CD4-positive, alpha-beta T cell treated with Interleukin-21 for 1 hour (primary cell): ENCODE measurements at regions not wholly inside any gene's neighbourhood (a gene's known extent, or its start where the extent isn't known, plus 50 kb on each side); places are given as distances from the start of the nearest gene placed in this dataset.
A peak's percentile ranks its signal among the peaks of the same experiment; 100 is the strongest.

Experiments used
- DNase-seq: peaks from one replicate; pipeline ENCODE4 v3.0.0-alpha.2; 2020

DNA sequence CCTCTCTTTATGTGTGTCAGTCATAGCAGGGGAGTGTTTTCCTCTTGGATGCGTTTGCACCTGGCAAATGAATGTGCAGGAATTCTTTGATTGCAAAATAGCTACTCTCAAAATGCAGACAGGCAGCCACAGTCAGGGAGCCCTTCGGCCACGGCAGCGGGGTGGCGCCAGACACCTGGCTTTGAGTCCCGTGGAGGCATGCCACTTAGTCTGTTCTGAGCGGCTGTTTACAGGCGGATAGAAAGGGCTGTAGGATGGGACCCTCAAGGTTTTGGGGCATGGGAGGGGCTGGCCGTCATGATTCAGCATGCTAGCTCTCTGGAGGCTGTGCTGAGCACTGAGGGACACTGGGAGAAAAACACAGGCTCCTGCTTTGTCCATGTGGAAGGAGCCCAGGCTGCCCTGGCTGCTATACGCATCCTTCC, 117.1 kb downstream of the SLC25A47 start:
- DNase-seq, result peak; percentile 32

DNA sequence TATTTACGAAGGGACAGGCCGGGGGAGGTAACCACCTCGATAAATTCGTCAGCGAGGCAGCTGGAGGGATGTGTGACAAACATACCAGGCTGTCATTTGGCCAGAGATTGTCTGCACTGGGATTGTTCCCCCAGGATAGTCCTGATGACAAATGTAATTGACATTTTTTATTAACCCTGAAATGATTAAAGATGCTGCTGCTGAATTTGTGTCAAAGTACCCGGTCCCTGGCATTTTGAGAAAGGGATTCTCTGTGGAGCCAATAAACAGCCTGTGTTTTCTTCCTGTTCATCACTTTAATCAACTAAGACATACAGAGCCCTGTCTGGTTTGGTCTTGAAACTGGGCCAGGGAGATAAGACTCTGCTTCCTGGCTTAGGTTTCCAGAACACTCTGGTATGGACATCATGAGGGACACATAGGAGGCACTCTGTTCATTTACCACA, 117.6 kb downstream of the SLC25A47 start:
- no peak for DNase-seq

DNA sequence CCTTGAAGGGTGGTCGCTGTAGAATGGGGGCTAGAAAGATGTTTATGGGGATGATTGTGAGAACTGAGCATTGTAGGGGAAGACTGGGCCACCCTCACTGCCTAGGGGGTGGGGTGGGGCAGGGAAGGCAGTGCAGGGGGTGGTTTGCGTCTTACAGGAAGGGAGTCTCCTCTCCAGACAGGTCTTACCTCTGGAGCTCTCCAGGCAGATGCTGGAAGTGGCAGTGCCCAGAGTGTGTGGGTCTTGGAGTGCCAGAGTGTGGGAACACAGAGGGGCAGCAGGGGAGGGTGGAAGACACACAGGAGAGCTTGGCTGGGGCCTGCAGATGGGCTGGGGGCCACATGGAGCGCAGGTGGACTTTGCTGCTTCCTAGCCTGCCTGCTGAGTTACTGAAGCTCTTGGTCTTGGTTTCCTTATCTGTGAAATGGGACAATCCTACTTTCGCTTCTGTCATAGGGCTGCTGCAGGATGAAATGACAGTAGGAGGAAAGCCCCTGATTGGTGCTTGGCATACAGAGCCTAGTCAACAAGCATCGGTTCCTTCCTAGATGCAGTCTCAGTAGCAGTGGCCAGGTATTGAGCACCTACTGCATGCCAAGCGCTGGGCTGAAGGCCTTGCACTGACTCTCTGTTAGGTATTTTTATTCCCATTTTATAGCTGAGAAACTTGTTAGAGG, 118.3 kb downstream of the SLC25A47 start:
- DNase-seq, result no peak

DNA sequence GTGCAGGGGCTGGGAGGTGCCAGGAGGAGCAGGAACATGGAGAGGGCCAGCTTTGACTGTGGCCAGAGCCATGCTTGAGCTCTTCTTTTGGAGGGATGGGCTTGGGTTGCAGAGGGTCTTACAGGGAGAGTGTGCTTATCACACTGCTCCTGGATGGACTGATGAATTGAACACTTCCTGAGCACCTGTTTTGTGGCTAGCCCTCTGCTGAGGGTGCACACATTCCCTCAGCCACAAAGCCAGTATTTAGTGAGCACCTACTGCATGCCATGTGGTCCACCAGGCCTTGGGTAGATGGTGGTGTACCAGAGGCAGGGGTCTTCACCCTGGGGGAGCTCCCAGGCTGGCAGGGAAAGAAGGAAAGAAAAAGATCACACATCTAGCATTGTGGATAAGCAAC, 118.9 kb downstream of the SLC25A47 start:
- no peak for DNase-seq

DNA sequence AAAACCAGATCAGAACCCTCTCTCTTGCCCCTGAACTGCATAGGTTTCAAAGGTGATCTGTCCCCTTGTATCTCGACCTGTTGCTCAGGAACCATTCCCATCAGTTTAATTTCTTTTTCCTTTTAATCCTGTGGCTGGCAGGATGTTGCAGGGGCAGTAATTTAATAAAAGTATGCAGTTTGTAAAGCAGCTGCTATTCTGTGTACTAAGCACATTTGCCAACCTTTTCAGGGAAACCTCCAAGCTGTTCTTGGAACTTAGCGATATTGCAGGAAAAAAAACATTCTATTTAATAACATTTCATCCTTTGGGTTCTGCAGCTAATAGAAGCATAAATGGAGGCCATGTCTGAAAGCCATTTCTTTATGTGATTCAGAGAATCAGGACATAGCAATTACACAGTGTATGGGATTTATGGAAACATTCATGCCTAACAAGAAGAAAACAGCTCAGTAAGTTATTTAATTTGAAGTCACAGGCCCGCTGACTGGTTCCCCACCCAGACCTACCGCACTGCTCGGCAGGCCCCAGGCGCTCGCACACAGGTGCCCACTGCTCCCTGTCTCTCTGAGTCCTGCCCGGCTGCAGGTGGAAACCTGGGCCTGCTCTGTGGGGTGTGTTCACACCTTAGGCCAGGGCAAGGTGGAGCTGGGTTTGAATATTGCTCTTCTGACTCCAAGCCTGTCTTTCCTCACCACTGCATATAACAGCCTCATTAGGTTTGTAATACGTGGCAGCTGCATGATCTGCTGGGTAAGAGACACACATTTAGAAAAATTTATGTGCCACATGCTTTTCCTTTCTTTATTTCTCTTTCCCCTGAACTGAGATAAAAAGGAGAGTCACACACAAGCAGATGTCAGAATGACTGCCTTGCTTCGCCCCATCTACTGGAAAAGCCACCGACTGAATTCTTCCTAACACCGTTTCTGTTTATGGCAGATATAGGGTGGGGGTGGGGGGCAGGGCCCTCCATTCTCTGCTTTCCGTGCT, 119.7 kb downstream of the SLC25A47 start:
- DNase-seq, result no peak

DNA sequence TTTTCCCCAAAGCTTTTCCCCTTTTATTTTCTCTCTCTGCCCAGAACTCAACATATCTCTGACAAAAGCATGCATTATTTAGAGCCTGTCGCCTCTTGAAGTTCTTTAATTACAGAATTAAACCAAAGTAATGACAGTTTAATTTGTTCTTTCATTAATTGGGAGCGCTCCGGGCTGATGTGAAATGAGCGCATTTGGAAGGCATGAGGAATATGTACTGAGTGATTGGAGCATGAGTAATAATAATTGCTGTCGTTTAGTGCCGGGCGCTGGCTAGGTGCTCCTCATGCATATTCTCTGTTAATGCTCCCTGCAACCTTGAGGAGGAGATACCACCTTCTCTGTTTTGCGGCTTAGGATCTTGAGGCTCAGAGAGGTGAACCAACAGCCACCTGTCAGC, 120.5 kb downstream of the SLC25A47 start:
- DNase-seq, result no peak

DNA sequence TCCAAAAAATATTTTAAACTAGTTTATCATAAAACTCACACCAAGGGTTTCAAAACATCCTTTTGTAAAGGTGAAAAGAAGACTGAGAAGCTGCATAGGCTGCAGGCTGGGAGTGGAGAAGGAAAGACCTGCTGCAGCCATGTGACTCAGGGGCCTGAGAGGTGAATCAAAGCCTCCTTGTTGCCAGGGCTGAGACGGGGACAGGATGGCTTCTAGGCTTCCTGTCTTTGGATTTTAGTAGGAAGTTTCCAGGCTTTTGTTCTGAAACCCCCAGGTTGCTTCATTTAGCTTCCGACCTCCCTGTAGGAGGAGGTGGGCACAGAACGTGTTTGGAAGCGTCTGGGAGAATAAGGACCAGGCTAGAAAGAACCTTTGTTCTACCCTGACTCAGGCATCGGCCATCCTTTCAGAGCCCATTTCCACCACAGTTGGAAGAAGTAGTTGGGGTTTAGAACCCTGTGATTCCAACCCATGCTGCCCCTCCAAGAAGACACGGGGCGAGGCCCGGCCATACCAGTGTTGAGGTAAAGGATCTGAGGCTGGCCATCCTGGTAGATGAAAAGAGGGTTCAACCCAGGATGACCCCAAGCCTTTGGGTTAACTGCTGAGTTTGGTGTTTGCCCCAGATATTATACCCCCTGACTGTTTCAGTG, 122.4 kb downstream of the SLC25A47 start:
- no peak for DNase-seq

DNA sequence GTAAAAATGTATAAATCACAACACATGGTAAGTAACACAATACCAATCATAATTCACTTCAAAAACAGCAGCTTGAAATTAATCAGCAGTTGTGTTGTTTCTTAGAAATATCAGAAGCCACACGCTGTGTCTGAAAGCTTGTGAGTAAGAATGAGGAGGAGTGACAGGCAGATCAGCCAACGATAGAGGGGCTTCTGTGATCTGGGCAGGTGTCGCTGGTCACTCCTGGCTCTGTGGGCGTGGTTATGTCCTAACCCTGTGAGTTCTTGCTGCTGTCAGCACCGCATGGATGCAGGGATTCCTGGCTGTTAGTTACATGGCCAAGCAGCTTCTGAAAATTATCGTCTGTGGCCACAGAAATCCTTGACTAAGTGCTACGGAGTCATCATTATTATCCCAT, 123.4 kb downstream of the SLC25A47 start:
- DNase-seq, result no peak

DNA sequence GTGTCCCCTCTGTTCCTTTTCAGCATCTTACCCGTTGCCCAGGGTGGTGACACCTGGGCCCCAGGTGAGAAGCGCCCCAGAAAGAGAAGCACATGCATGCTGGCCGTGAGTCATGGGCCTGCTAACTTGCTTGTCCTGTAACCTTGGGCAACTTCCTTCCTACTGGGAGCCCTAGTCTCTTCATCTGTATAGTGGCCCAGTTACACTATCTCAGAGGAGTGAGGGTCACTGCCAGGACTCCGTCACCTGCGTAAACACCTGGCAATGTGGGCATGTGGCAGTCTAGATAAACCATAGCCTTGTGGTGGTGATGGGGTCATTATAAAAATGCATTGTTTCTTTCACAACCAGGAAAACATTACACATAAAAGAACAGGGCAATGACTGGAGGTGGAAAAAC, 125.2 kb downstream of the SLC25A47 start:
- no peak for DNase-seq

DNA sequence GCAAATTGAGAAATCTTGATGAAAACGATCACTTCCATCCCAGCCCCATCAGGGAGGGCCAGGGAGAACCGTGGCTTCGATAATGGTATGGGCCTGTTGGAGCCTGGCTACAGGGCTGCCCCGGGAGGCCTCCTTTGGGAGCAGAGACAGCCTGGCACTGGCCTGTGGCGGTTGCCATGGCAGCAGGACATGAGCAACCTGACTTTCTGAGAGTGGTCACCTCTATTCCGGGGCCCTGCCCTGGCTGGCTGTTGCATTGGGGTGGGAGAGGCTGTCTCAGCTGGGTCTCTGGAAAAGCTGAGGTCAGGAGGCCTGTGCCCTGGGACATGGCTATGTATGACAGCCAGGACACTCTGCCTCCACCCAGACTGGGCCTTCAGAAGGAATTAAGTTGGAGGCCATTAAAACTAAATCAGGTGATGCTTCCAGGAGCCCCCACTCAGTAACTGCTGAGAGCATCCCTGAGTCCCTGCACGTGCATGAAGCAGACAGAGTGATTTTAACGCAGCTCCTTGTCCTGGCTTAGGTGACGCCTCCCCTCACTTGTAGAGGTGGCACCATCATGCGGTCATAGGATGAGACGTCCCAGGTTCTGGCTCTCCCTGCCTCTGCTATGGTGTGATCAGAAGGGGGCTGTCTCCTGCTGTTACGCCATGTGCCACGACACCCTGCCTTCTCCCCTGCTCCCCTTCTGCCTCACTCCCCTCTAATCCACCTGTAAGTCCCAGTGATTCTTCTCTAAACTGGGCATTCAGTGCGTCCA, 126.3 kb downstream of the SLC25A47 start:
- DNase-seq, result no peak

DNA sequence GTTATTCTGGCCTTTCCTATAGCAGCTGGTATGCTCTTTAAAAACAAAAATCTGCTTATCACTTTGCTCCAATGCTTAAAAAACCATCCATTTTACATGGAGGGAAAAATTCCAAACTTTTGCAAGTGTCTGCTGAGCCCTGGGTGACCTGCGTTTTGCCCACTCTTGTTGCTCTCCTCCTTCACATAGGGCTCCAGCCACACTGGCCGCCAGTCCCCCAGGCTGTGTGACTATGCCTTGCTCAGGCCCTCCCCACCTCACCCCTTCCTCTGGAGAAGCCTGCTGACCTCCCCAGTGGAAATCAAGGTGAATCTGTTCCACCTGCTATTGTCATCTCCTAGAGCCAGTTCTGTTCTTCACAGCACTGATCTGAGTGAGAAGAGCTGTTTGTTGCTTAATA, 126.9 kb downstream of the SLC25A47 start:
- no peak for DNase-seq

DNA sequence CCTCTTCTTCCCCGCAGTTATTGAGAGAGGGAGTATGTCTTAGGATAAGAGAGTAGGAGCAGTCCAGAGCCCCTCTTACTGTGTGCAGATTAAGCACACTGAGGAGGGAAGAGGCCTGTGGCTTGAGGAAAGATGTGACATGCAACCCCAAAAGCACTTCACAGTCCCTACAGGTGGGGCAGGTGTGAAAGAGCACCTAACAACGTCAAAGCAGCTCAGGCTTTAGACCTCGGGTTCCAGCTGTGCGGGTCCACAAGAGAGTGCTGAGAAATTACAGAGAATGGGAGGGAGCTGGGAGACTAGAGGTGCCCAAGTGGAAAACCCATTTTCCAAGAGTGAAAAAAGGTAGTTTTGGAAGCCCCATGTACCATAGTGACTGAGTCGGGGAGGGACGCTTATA, 127.6 kb downstream of the SLC25A47 start:
- no peak for DNase-seq

DNA sequence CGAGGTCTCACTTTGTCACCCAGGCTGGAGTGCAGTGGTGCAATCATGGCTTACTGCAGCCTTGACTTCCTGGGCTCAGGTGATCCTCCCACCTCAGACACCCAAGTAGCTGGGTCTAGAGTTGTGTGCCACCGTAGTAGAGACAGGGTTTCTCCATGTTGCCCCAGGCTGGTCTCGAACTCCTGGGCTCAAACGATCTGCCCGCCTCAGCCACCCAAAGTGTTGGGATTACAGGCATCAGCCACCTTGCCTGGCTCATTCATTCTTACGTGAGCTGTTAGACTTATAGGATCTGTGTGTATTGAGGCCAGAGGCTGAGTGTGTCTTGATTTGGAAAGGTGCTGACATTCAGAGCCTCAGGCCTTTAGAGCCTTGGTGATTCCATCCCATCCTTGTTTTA, 128.1 kb downstream of the SLC25A47 start:
- DNase-seq, result no peak

DNA sequence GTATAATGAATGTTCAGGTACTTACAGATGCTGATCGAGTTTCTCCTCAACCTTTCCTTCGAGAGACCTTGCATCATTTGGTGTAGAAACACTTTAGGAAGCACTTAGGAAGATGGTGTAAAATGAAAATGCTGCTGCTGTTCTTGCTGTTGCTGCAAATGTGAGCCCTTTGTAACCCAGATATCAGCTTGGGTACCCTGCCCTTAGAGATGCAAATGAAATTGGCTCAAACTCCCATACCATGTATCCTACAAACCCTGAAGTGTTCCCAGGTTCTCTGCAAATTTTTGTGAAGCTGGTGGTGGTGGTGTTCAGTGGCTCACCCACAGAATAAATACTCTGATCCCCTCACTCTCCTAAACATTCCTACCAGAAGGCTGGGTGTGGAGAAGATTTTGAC, 130.8 kb downstream of the SLC25A47 start:
- DNase-seq, result no peak

DNA sequence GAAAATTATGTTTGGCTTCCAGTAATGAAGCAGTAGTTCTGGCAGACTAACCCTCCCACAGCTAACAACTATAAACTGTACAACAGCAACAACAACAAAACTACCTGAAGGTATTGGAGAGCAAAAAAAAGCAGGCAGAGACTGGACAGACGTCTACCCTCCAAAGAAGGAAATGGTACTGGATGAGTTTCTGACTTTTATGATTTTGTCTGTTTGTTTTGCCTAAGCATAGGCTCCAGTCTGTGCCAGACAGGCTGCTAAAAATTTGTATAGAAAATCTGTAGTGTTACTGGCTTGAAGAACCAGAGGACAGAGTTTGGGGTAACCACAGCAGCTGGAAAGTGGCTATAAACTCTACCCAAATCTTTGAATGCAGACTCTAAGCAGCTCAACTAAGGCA, 131.3 kb downstream of the SLC25A47 start:
- DNase-seq, result no peak

DNA sequence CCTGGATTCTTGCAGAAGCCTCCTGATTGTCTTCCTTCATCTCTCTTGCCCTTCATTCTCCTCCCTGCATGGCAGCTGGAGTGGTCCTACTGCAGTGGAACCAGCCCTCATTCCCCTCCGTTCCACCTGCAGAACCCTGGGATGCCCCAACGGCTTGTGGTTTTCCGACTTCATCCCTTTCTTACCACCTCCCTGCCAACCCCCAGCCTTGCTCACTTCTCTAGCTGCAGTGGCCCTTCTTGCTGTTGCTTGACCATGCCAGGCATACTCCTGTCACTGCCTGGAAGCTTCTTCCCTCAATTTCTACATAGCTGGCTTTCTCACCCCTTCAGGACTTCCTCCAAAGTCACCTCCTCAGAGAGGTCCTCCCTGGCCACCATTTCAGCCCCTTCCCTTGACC, 123.3 kb downstream of the BEGAIN start:
- no peak for DNase-seq

DNA sequence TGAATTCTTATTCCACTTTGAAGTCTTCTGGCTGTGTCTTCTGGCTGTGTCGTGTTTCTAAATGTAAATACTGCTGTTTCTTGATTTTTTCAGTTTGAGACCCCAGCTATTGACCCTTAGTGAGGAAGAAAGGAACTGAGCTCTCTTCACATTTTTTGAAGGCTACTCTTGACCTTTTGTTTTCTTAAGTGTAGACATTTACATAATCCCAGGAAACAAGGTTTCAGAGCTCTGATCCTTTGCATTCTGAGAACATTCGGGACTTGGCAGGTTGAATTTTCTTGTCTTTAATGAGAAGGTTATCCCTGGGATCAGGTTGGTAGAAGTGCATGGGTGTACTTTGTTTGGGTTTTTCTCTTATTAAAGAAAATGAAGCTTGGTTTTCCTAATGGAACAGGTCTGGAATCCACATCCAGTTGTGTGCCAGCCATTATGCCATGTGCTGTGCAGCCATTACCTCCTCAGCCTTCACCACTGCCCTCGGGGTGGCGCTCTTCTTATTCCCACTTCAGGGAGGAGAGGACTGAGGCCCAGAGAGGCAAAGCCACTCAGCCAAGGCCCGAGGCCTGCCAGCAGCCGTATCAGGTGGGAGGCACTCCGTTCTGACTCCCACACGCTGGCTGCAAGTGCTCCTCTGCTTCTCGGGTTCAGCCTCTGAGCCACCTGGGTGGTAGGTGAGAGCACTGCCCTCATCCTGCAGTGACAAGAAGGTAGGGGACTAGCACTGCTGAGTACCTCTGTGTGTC, 120.9 kb downstream of the BEGAIN start:
- no peak for DNase-seq

DNA sequence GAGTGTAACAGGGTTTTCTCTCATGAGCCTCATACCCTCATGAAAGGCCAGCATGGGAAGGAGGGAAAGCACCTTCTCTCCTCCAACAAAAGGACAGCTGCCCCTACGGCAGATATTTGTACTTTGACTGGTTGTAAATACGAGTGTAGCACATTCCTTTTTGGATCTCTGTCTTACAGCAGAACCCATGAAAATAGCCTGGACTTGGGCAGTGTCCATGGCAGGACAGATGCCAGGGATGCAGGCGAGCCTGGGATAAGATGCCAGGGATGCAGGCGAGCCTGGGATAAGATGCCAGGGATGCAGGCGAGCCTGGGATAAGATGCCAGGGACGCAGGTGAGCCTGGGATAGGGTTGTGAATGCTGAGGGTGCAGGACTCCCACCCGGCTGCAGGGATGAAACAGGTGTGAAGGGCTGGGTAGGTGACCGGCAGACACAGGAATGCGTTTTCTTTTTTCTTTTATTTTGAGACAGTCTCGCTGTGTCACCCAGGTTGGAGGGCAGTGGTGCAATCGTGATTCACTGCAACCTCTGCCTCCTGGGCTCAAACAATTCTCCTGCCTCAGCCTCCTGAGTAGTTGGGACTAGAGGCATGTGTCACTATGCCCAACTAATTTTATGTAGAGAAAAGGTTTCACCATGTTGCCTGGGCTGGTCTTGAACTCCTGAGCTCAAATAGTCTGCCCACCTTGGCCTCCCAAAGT, 120.0 kb downstream of the BEGAIN start:
- no peak for DNase-seq

DNA sequence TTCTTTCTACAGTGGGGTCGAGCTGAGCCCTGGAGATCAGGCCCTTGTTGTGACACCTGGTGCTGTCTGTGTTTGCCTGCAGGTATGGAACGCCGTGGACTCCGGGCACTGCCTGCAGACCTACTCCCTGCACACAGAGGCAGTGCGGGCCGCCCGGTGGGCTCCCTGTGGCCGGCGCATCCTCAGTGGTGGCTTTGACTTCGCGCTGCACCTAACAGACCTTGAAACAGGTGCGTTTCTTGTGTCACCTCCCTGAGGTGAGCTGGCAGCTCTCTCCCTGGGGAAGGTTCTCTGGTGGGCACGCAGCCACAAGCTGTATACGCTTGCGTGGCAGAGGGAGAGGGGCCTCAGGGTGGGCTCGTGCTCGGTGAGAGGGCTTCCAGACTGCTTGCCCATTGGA, 119.3 kb downstream of the BEGAIN start:
- no peak for DNase-seq

DNA sequence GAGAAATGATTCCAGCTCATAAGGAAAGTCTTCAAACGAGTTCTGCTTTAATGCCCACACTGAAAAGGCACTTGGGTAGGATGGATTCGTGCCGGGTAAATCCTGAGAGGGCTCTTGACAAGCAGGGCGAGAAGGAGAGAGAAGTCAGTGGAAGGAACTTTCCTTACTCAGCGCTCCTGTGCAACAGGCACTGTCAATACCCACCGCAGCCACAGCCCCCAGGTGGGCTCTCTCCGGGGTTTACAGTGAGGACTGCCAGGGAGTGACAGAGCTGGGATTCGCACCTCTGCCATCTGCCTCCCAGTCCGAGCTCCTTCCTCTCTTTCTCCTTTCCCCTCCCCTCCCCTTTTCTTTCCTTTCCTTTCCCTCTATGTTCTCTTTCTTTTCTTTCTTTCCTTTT, 118.7 kb downstream of the BEGAIN start:
- DNase-seq, result no peak
